ENCODE measurements at regions not wholly inside any gene's neighbourhood (a gene's known extent, or its start where the extent isn't known, plus 50 kb on each side); places are given as distances from the start of the nearest gene placed in this dataset.
"Not testable (repeated sequence)": the region's sequence is repeated elsewhere in the genome, so short reads cannot be mapped to it uniquely, and the experiment has no call there.

DNA sequence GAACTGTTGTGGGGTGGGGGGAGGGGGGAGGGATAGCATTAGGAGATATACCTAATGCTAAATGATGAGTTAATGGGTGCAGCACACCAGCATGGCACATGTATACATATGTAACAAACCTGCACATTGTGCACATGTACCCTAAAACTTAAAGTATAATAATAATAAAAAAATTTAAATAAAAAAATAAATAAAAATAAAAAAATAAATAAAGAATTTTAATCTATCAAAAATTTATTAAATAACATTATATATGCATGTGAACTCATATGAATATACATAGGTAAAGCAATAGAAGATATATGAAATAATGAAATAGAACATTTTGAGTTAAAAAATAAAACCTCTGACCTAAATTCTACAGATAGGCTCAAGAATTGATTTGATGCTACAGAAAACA, 764.2 kb upstream of the LRATD1 start:
- POLR2A ChIA-PET; H3K4me3 Mint-ChIP-seq; H3K36me3 Mint-ChIP-seq; H3K27me3 Mint-ChIP-seq; H3K27ac Mint-ChIP-seq; H3K4me1 Mint-ChIP-seq (ENCODE audit: low read depth); CTCF ChIA-PET; DNase-seq; intact Hi-C loops (cut with micrococcal nuclease): not testable (repeated sequence)
- peaks cover 12% of the 10 kb centered on the region for H3K9me3 Mint-ChIP-seq

DNA sequence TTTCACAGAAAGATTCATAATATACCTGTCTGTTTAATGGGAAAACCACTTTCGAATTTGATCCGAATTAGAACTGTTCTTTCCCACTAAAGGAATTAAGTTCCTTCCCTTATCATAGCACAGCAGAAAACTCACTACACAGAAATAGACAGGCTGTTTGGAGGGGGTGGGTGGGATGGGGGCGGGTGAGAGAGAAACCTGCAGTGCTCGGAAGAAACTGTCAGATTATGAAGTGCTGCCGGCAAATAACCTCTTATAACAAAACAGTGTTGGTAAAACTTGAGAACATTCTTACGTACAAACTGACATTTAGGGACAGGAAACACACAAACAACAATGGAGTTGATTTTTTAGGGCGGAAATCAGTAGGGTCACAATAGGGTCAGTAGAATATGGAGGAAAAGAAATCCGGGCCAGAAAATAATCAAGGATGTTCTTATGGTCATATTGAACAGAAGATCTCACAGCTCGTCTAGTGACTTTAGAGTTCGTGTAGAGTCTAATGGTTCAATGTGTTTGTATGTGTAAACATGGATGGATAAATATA, 756.0 kb upstream of the LRATD1 start:
- ChIA-PET POLR2A (no interaction called here), CTCF (interaction anchor here (0.7 kb wide), 1 partner anchor 277 kb away, joined by 3 read pairs; no protein-coding TSS in a partner anchor)
- no peak overlapping the region for H3K4me3 Mint-ChIP-seq
- H3K9me3 Mint-ChIP-seq, result peaks cover 3% of the 10 kb centered on the region
- H3K27me3 Mint-ChIP-seq, result no peaks in the 10 kb centered on the region
- no peaks in the 10 kb centered on the region for H3K36me3 Mint-ChIP-seq
- no peak for DNase-seq
- intact Hi-C loops (cut with micrococcal nuclease), result no loop called here
- H3K27ac Mint-ChIP-seq, result no peak overlapping the region
- H3K4me1 Mint-ChIP-seq (ENCODE audit: low read depth), result no peaks in the 10 kb centered on the region

DNA sequence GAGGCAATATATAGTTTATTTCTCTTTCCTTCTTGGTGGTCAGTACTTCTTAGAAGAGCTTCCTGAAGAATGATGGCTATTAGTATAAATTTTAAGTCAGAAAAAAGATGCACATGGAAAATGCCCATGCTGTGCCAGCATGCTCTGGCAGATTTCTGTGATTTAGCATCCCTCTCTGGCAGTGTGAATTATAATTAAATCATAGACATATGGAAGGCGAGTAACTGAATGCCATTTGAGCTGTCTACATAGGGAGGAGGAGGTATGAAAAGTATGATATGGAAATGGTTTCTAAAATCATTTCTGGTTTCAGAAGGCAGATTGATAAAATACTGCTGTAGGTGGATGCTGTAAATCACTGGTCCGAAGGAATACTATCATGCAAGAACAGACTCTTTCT, 754.9 kb upstream of the LRATD1 start:
- Mint-ChIP-seq H3K27ac (no peak overlapping the region), H3K4me3 (no peak overlapping the region), H3K27me3 (no peaks in the 10 kb centered on the region), H3K4me1 (ENCODE audit: low read depth) (no peaks in the 10 kb centered on the region), H3K9me3 (peaks cover 7% of the 10 kb centered on the region), H3K36me3 (no peaks in the 10 kb centered on the region)
- intact Hi-C loops (cut with micrococcal nuclease), result no loop called here
- POLR2A ChIA-PET, result no interaction called here
- DNase-seq, result no peak
- CTCF ChIA-PET, result no interaction called here

DNA sequence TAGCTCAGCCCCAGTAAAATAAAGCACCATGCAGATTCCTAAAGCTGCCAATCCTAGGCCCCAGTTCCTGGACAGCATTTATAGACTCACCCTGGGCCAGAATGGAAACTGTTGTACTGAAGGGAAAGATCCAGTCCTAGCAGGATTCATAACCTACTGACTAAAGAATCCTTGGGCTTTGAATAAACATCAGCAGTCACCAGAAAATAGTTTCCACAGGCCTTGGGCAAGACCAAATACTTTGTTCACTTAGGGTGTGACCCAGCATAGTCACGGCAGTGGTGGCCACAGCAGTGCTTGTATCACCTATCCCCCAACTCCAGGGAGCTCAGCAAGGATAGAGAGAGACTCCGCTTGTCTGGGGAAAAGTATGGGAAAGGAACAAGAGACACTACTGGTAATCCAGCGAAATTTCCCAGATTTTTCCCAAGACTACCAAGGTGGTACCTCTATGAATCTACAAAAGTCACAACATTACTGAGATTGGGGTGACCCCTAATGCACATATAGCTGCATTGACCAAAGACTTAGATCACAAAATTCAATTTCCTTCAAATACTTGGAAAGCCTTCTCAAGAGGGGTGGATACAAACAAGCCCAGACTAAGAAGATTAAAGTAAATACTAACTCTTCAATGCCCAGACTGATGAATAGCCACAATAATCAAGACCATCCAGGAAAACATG, 748.1 kb upstream of the LRATD1 start:
- Mint-ChIP-seq H3K36me3 (no peaks in the 10 kb centered on the region), H3K27ac (no peak overlapping the region), H3K4me1 (ENCODE audit: low read depth) (no peaks in the 10 kb centered on the region), H3K4me3 (no peak overlapping the region), H3K27me3 (no peaks in the 10 kb centered on the region), H3K9me3 (peaks cover 4% of the 10 kb centered on the region)
- intact Hi-C loops (cut with micrococcal nuclease), result no loop called here
- no peak for DNase-seq
- POLR2A ChIA-PET, result no interaction called here
- CTCF ChIA-PET, result no interaction called here

DNA sequence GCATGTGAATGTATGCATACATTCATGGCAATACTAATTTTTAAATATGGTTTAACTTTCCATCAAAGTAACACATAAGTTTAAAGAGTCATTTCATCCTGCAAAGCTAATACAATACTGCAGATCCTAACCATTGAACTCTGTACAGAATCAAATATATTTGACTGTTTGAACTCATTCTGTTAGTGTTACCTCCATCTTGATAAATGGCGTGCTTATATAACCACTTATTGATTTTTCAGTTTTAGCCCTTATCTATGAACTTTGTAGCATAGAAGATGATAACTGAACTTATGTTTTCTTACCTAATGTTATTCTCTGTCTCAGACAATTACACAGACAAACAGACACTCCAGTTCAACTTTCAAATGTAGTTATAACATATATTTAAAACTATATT, 731.0 kb upstream of the LRATD1 start:
- H3K27ac Mint-ChIP-seq, result no peak overlapping the region
- no peak overlapping the region for H3K4me3 Mint-ChIP-seq
- H3K9me3 Mint-ChIP-seq, result peaks cover 4% of the 10 kb centered on the region
- no peaks in the 10 kb centered on the region for H3K4me1 Mint-ChIP-seq (ENCODE audit: low read depth)
- H3K27me3 Mint-ChIP-seq, result no peaks in the 10 kb centered on the region
- CTCF ChIA-PET, result no interaction called here
- intact Hi-C loops (cut with micrococcal nuclease), result no loop called here
- POLR2A ChIA-PET, result no interaction called here
- H3K36me3 Mint-ChIP-seq, result no peaks in the 10 kb centered on the region
- no peak for DNase-seq

DNA sequence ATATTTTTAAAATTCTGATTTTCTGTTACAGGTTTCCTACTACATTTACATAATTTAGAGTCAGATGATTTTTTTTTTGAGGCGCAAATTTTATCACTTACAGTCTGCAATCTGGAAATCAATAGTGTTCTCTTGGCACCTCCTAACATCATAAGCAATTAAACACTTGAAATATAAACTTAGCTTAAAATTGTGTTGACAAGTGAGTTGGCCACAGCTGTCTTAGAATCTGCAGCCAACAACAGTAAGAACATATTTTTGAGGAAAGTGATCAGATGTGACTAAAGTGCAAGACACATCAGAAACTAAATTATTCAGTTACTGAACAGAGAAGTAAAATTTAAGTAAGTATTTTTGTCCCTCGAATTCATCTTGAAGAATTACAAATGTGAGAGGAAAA, 726.7 kb upstream of the LRATD1 start:
- no peaks in the 10 kb centered on the region for H3K36me3 Mint-ChIP-seq
- no peaks in the 10 kb centered on the region for H3K4me1 Mint-ChIP-seq (ENCODE audit: low read depth)
- intact Hi-C loops (cut with micrococcal nuclease), result no loop called here
- H3K27me3 Mint-ChIP-seq, result no peaks in the 10 kb centered on the region
- H3K9me3 Mint-ChIP-seq, result peaks cover 4% of the 10 kb centered on the region
- H3K4me3 Mint-ChIP-seq, result no peak overlapping the region
- POLR2A ChIA-PET, result no interaction called here
- DNase-seq, result no peak
- CTCF ChIA-PET, result no interaction called here
- H3K27ac Mint-ChIP-seq, result no peak overlapping the region

DNA sequence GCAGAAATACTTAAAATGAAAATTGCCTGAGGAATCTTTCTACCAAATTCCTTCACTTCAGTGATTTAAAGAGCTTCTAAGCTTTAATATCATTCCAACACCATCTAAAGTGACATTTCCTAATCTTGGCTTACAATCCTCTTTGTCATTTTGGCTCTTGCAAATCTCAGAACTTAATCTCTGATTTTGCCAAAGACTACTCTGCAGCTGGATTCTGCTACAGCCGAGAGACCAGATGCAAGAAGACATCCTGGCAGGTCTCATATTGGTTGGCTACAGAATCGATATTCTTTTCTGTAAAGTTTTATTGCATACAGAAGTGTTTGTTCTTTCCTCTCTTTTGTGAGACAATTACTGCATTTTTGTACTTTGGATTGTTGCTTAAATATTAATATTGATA, 716.5 kb upstream of the LRATD1 start:
- CTCF ChIA-PET, result no interaction called here
- intact Hi-C loops (cut with micrococcal nuclease), result no loop called here
- Mint-ChIP-seq H3K27me3 (no peaks in the 10 kb centered on the region), H3K4me3 (no peak overlapping the region), H3K9me3 (peaks cover 3% of the 10 kb centered on the region), H3K36me3 (no peaks in the 10 kb centered on the region), H3K27ac (no peak overlapping the region), H3K4me1 (ENCODE audit: low read depth) (no peaks in the 10 kb centered on the region)
- POLR2A ChIA-PET, result no interaction called here
- DNase-seq, result no peak

DNA sequence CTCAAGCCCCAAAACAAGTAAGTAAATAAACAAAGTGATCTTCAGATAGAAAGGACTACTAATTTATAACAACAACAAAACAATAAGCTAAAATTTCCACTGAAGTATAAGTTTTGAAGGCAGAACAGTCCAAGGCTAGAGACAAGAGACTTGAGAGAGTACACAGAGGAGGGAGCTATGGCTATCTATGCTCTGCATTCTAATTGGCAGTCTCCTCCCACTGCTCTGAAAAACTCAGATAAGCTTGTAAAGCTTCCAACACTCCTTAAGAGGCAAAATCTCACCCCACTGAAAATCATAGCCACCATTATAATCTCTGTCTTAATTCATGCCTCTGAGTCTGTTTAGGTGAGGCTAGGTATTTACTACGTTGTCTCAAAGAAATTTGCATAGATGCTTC, 714.6 kb upstream of the LRATD1 start:
- ChIA-PET CTCF (no interaction called here), POLR2A (no interaction called here)
- Mint-ChIP-seq H3K27ac (no peak overlapping the region), H3K9me3 (peaks cover 6% of the 10 kb centered on the region), H3K36me3 (no peaks in the 10 kb centered on the region), H3K4me3 (no peak overlapping the region), H3K27me3 (no peaks in the 10 kb centered on the region), H3K4me1 (ENCODE audit: low read depth) (no peaks in the 10 kb centered on the region)
- intact Hi-C loops (cut with micrococcal nuclease), result no loop called here
- no peak for DNase-seq

DNA sequence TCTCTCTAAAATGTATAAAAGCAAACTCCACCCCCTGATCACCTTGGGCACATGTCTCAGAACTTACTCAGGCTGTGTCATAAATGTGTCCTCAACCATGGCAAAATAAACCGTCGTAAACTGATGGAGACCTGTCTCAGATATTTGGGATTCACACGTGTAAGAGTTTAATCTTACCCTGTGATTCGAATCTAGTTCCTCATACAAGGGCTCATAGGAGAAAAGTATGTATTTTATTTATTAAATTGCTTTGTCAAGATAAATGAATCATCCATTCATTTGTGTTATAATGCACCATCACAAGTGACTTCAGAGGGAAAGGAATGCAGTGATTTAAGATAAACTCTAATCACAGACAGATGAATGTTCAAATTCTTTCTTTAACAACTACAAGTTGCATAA, 712.5 kb upstream of the LRATD1 start:
- no peak overlapping the region for H3K27ac Mint-ChIP-seq
- H3K36me3 Mint-ChIP-seq, result no peaks in the 10 kb centered on the region
- ChIA-PET CTCF (no interaction called here), POLR2A (no interaction called here)
- no peaks in the 10 kb centered on the region for H3K27me3 Mint-ChIP-seq
- intact Hi-C loops (cut with micrococcal nuclease), result no loop called here
- no peaks in the 10 kb centered on the region for H3K4me1 Mint-ChIP-seq (ENCODE audit: low read depth)
- DNase-seq, result no peak
- peaks cover 11% of the 10 kb centered on the region for H3K9me3 Mint-ChIP-seq
- no peak overlapping the region for H3K4me3 Mint-ChIP-seq

DNA sequence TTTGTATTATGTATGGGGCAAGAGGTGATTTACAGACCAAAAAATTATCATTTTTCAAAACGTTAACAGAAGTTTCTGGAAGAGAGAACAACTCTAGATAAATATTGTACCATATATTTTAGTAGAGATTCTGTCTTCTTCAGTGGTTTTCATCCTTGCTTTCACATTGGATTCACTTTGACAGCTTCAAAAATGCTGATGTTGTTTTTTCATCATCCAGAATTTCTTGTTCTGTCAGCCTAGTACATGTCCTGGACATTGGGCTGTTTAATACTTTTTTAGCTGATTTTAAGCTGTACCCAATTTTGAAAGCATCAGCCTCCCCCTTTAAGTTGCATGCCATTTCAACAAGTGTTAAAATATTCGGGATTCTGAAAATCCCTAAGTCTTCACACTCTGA, 711.3 kb upstream of the LRATD1 start:
- Mint-ChIP-seq H3K9me3 (peaks cover 13% of the 10 kb centered on the region), H3K36me3 (no peaks in the 10 kb centered on the region), H3K4me1 (ENCODE audit: low read depth) (no peaks in the 10 kb centered on the region)

DNA sequence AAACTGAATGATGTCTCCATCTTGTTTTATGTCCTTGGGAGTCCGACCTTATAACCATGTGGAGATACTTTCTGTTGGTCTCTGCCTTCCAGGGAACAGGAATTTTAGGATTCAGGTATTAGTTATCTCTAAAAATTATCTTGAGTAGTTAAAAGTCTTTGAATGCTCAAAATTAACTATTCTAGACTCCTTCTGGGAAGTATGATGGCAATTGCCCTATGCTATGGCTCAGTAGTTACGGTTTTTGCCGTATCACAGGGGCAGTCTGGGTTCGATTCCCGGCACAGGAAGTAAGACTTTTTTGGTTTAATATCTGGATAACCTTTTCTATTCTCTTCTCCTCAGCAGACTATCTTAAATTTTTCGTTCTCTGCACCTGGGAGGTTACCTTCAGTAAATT, 708.7 kb upstream of the LRATD1 start:
- Mint-ChIP-seq H3K4me3 (no peak overlapping the region), H3K9me3 (peaks cover 14% of the 10 kb centered on the region), H3K27ac (no peak overlapping the region), H3K4me1 (ENCODE audit: low read depth) (no peaks in the 10 kb centered on the region), H3K27me3 (no peaks in the 10 kb centered on the region), H3K36me3 (no peaks in the 10 kb centered on the region)
- CTCF ChIA-PET, result no interaction called here
- POLR2A ChIA-PET, result no interaction called here
- DNase-seq, result no peak
- intact Hi-C loops (cut with micrococcal nuclease), result no loop called here

More for the DNA sequence above, 711.3 kb upstream of the LRATD1 start:
- POLR2A ChIA-PET, result no interaction called here
- no peaks in the 10 kb centered on the region for H3K27me3 Mint-ChIP-seq
- DNase-seq, result no peak
- no peak overlapping the region for H3K27ac Mint-ChIP-seq
- intact Hi-C loops (cut with micrococcal nuclease), result no loop called here
- no peak overlapping the region for H3K4me3 Mint-ChIP-seq
- CTCF ChIA-PET, result no interaction called here

DNA sequence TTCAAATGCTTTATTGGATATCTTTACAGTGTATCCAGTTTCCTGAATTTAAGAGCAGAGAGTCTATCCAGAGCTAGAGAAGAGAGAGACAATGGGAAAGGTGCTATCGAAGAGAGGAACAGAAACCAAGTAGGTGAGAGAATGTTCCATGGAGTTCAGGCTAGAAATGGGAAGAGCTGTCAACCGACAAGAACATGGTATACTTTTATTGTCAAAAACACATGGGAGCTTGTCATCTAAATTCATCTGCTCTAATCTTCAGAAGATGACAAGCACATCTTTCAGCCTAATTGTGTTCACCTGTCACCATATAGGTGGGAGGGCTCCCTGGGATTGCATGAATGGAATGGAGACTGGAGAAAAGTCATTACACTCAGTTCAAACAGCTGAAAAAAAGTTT, 690.4 kb upstream of the LRATD1 start:
- Mint-ChIP-seq H3K4me3 (no peak overlapping the region), H3K27me3 (no peaks in the 10 kb centered on the region), H3K9me3 (peaks cover 8% of the 10 kb centered on the region), H3K36me3 (no peaks in the 10 kb centered on the region), H3K4me1 (ENCODE audit: low read depth) (no peaks in the 10 kb centered on the region), H3K27ac (no peak overlapping the region)
- CTCF ChIA-PET, result no interaction called here
- no peak for DNase-seq
- POLR2A ChIA-PET, result no interaction called here
- intact Hi-C loops (cut with micrococcal nuclease), result no loop called here

DNA sequence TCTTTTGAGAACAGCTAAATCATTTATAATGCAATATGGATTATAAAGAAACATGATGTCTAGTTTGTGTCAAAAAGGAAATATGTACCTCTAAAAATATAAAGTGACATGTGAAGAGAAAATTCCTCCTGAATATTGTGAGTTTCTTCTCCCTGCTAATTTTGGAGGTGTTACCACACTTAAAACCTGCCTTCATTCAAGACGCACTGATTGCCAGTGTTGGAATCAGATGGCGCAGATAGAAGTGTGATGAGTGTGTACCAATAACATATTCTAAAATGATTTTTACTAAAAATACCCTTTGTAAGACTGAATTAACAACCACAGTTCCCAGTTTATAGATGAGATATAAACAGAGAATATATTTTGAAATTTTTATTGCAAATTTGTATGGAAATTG, 681.8 kb upstream of the LRATD1 start:
- H3K4me3 Mint-ChIP-seq, result no peak overlapping the region
- H3K36me3 Mint-ChIP-seq, result no peaks in the 10 kb centered on the region
- CTCF ChIA-PET, result no interaction called here
- POLR2A ChIA-PET, result no interaction called here
- no peaks in the 10 kb centered on the region for H3K27me3 Mint-ChIP-seq
- H3K4me1 Mint-ChIP-seq (ENCODE audit: low read depth), result no peaks in the 10 kb centered on the region
- no peak for DNase-seq
- H3K27ac Mint-ChIP-seq, result no peak overlapping the region
- peaks cover 5% of the 10 kb centered on the region for H3K9me3 Mint-ChIP-seq
- intact Hi-C loops (cut with micrococcal nuclease), result no loop called here

Measured in activated CD4-positive, alpha-beta memory T cell treated with anti-CD3 and anti-CD28 coated beads for 36 hours (primary cell).